ENCODE measurements at regions not wholly inside any gene's neighbourhood (a gene's known extent, or its start where the extent isn't known, plus 50 kb on each side); places are given as distances from the start of the nearest gene placed in this dataset.

GRCh38 chr1:30195424-30196134 is 527.8 kb downstream of the MATN1 start:
- TF ChIP-seq, protein P1, sequence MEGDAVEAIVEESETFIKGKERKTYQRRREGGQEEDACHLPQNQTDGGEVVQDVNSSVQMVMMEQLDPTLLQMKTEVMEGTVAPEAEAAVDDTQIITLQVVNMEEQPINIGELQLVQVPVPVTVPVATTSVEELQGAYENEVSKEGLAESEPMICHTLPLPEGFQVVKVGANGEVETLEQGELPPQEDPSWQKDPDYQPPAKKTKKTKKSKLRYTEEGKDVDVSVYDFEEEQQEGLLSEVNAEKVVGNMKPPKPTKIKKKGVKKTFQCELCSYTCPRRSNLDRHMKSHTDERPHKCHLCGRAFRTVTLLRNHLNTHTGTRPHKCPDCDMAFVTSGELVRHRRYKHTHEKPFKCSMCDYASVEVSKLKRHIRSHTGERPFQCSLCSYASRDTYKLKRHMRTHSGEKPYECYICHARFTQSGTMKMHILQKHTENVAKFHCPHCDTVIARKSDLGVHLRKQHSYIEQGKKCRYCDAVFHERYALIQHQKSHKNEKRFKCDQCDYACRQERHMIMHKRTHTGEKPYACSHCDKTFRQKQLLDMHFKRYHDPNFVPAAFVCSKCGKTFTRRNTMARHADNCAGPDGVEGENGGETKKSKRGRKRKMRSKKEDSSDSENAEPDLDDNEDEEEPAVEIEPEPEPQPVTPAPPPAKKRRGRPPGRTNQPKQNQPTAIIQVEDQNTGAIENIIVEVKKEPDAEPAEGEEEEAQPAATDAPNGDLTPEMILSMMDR (IDR thresholded peaks at IDR 0.05; ENCODE audit: low read depth, low read length, poor library complexity, severe bottlenecking) = no peak
- TF ChIP-seq EZH2phosphoT487 (IDR thresholded peaks at IDR 0.05; ENCODE audit: borderline replicate concordance, low read length) = no peak
